ENCODE measurements at regions not wholly inside any gene's neighbourhood (a gene's known extent, or its start where the extent isn't known, plus 50 kb on each side); places are given as distances from the start of the nearest gene placed in this dataset.

- TF ChIP-seq POLR2A (IDR thresholded peaks at IDR 0.05; ENCODE audit: low read depth, low read length) (no peak), POLR2AphosphoS5 (IDR thresholded peaks at IDR 0.05; ENCODE audit: low read depth, low read length) (no peak), TAF1 (IDR thresholded peaks at IDR 0.05; ENCODE audit: borderline replicate concordance, low read depth, low read length) (no peak)
- FAIRE-seq (no peak), DNase-seq (ENCODE audit: insufficient read length) (no peak)
Observed at GRCh38 chr5:89994266-89994665, 415.3 kb downstream of the CETN3 start.

GRCh38 chr5:89992201-89992600 is 417.4 kb downstream of the CETN3 start:
- TF ChIP-seq POLR2AphosphoS5 (IDR thresholded peaks at IDR 0.05; ENCODE audit: low read depth, low read length) (no peak), POLR2A (IDR thresholded peaks at IDR 0.05; ENCODE audit: low read depth, low read length) (no peak), TAF1 (IDR thresholded peaks at IDR 0.05; ENCODE audit: borderline replicate concordance, low read depth, low read length) (no peak)
- DNase-seq (ENCODE audit: insufficient read length) = no peak
- no peak for FAIRE-seq

- no peak for TF ChIP-seq POLR2AphosphoS5 (IDR thresholded peaks at IDR 0.05; ENCODE audit: low read depth, low read length)
- TF ChIP-seq TAF1 (IDR thresholded peaks at IDR 0.05; ENCODE audit: borderline replicate concordance, low read depth, low read length) = no peak
- no peak for TF ChIP-seq POLR2A (IDR thresholded peaks at IDR 0.05; ENCODE audit: low read depth, low read length)
- DNase-seq (ENCODE audit: insufficient read length) (no peak), FAIRE-seq (no peak)
Observed at GRCh38 chr5:89991592-89991991, 418.0 kb downstream of the CETN3 start.

GRCh38 chr5:89989776-89990175 is 419.8 kb downstream of the CETN3 start:
- no peak for DNase-seq (ENCODE audit: insufficient read length)
- TF ChIP-seq POLR2A (IDR thresholded peaks at IDR 0.05; ENCODE audit: low read depth, low read length) = no peak
- no peak for TF ChIP-seq POLR2AphosphoS5 (IDR thresholded peaks at IDR 0.05; ENCODE audit: low read depth, low read length)
- no peak for TF ChIP-seq TAF1 (IDR thresholded peaks at IDR 0.05; ENCODE audit: borderline replicate concordance, low read depth, low read length)
- no peak for FAIRE-seq

GRCh38 chr5:89988998-89989655 is 420.4 kb downstream of the CETN3 start:
- DNase-seq (ENCODE audit: insufficient read length) (no peak), FAIRE-seq (no peak)
- TF ChIP-seq TAF1 (IDR thresholded peaks at IDR 0.05; ENCODE audit: borderline replicate concordance, low read depth, low read length) (no peak), POLR2A (IDR thresholded peaks at IDR 0.05; ENCODE audit: low read depth, low read length) (no peak), POLR2AphosphoS5 (IDR thresholded peaks at IDR 0.05; ENCODE audit: low read depth, low read length) (no peak)

GRCh38 chr5:89988129-89988810 is 421.3 kb downstream of the CETN3 start:
- TF ChIP-seq POLR2AphosphoS5 (IDR thresholded peaks at IDR 0.05; ENCODE audit: low read depth, low read length) (no peak), TAF1 (IDR thresholded peaks at IDR 0.05; ENCODE audit: borderline replicate concordance, low read depth, low read length) (no peak), POLR2A (IDR thresholded peaks at IDR 0.05; ENCODE audit: low read depth, low read length) (no peak)
- FAIRE-seq (no peak), DNase-seq (ENCODE audit: insufficient read length) (no peak)

- no peak for TF ChIP-seq TAF1 (IDR thresholded peaks at IDR 0.05; ENCODE audit: borderline replicate concordance, low read depth, low read length)
- no peak for TF ChIP-seq POLR2A (IDR thresholded peaks at IDR 0.05; ENCODE audit: low read depth, low read length)
- no peak for TF ChIP-seq POLR2AphosphoS5 (IDR thresholded peaks at IDR 0.05; ENCODE audit: low read depth, low read length)
Observed at GRCh38 chr5:89983216-89983615, 426.3 kb downstream of the CETN3 start.

GRCh38 chr5:89981878-89982773 is 427.4 kb downstream of the CETN3 start:
- DNase-seq (ENCODE audit: insufficient read length) (no peak), FAIRE-seq (peak; percentile 5)
- TF ChIP-seq TAF1 (IDR thresholded peaks at IDR 0.05; ENCODE audit: borderline replicate concordance, low read depth, low read length) (no peak), POLR2A (IDR thresholded peaks at IDR 0.05; ENCODE audit: low read depth, low read length) (no peak), POLR2AphosphoS5 (IDR thresholded peaks at IDR 0.05; ENCODE audit: low read depth, low read length) (no peak)

More at GRCh38 chr5:89983216-89983615, 426.3 kb downstream of the CETN3 start:
- no peak for FAIRE-seq
- DNase-seq (ENCODE audit: insufficient read length) = no peak

GRCh38 chr5:89981021-89981420 is 428.5 kb downstream of the CETN3 start:
- DNase-seq (ENCODE audit: insufficient read length) (no peak), FAIRE-seq (no peak)
- TF ChIP-seq POLR2AphosphoS5 (IDR thresholded peaks at IDR 0.05; ENCODE audit: low read depth, low read length) = no peak

- FAIRE-seq (no peak), DNase-seq (ENCODE audit: insufficient read length) (no peak)
- TF ChIP-seq POLR2A (IDR thresholded peaks at IDR 0.05; ENCODE audit: low read depth, low read length) (no peak), POLR2AphosphoS5 (IDR thresholded peaks at IDR 0.05; ENCODE audit: low read depth, low read length) (no peak), TAF1 (IDR thresholded peaks at IDR 0.05; ENCODE audit: borderline replicate concordance, low read depth, low read length) (no peak)
Observed at GRCh38 chr5:89973516-89973915, 436.0 kb downstream of the CETN3 start.

- DNase-seq (ENCODE audit: insufficient read length) (no peak), FAIRE-seq (peak; percentile 80)
- TF ChIP-seq POLR2A (IDR thresholded peaks at IDR 0.05; ENCODE audit: low read depth, low read length) (no peak), POLR2AphosphoS5 (IDR thresholded peaks at IDR 0.05; ENCODE audit: low read depth, low read length) (no peak), TAF1 (IDR thresholded peaks at IDR 0.05; ENCODE audit: borderline replicate concordance, low read depth, low read length) (no peak)
Observed at GRCh38 chr5:89972901-89973300, 436.7 kb downstream of the CETN3 start.

All from GM12892 (cell line).